Fibroblast of skin of scalp (primary cell): ENCODE measurements at regions not wholly inside any gene's neighbourhood (a gene's known extent, or its start where the extent isn't known, plus 50 kb on each side); places are given as distances from the start of the nearest gene placed in this dataset.

Source experiments
- DNase-seq: peaks from one replicate; pipeline ENCODE4 v3.0.0-alpha.2; 2013

GRCh38 chr14:66426451-66426850 lies 59.7 kb upstream of the CCDC196 start:
- DNase-seq = no peak

GRCh38 chr14:66432334-66432733 lies 53.8 kb upstream of the CCDC196 start:
- no peak for DNase-seq

GRCh38 chr14:66434464-66434863 lies 51.7 kb upstream of the CCDC196 start:
- no peak for DNase-seq

GRCh38 chr14:66435683-66436082 lies 50.5 kb upstream of the CCDC196 start:
- no peak for DNase-seq
